HG02981 (cell line): ENCODE measurements at regions not wholly inside any gene's neighbourhood (a gene's known extent, or its start where the extent isn't known, plus 50 kb on each side); places are given as distances from the start of the nearest gene placed in this dataset.
"Not testable (repeated sequence)": the region's sequence is repeated elsewhere in the genome, so short reads cannot be mapped to it uniquely, and the experiment has no call there.

Experiments
- ATAC-seq: cut with Tn5 transposase; IDR thresholded peaks from one replicate; pipeline ENCODE4 v1.9.1; 2021; ENCODE audit warnings: mild to moderate bottlenecking, moderate library complexity; ENCODE audit not compliant: unreplicated experiment

DNA sequence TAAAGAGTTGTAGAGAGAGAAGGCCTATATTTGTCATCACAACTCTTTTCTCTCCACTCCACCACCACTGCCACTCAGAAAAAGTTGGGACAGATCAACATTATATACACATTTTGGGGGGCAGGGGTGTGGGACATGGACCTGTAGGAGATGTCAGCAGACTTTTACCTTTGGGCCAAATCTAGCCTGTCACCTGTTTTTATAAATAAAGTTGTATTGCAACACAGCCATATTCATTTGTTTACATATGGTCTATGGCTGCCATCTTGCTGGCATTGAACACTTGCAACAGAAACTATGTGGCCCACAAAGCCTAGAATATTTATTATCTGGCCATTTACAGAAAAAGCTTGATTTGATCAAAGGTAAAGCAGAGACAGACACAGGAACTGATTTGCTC, 250.7 kb downstream of the BTG1 start:
- ATAC-seq: no peak

DNA sequence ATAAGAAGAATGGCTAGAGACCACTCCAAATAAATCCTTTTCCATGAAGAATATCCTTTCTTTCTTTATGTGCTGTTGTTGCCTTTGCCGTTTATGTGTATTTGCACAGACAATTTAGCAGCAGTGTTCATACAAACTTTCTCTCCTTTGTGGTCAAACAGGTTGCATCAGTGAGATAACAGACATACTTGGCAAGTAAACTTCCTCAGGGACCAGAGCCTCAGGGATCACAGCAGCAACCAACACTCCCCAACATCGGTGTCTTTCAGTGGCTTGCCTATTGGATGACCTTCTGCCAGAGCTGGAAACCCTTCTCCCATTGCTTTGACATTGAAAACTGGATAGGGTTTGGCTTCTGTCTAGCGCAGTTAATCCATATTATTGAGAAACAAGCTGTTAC, 252.2 kb downstream of the BTG1 start:
- no peak for ATAC-seq

DNA sequence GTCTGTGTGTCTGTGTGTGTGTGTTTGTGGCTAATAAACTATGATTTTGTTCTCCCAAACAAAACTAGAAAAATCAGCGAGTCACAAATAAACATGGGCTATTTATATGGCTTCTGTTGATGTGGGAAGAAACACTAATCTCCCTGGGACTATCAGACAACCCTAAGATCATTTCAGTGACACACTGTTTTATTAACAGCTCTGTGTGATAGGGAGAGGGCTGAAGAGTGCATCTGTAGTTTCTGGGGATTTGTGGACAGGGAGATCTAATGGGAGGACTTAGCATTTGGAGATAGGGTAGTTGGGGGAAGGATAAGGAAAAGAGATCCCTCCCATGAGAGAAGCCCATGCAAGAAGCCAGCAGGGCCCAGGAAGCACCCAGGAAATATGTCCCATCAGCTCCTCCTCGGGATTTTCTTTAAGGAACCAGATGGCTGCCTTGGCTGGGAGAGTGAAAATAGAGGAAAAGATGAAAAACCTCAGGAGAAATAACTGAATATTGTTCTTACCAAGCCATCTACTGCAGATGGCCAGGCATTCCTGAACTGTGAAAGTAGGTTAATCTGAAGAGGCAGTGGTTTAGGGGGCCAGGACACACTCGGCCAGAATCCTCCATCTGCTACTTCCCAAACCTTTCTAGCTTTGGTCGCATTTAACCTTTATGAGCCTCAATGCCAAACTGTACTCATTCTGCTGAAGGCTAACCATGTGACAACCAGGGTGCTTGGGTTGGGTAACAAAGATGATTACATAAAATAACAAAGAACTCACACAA, 253.4 kb downstream of the BTG1 start:
- ATAC-seq: no peak

DNA sequence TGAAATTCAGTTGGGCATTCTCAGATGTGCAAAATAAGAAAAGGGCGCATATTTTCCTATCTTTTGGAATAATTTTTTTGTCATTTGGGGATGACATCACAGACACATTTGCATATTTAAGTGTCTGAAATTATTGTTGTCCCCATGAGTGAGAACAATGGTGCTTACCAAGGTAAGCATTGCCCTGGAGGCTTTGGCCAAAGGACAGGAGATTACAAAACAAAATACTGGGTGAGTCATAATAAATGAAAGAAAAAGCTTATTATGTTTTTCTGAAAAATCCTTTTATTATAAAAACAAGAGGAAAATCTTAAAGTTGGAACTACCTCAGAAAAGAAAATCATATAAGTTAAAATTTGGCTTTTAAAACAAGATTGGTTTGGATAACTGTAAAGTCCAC, 254.9 kb downstream of the BTG1 start:
- no peak for ATAC-seq

DNA sequence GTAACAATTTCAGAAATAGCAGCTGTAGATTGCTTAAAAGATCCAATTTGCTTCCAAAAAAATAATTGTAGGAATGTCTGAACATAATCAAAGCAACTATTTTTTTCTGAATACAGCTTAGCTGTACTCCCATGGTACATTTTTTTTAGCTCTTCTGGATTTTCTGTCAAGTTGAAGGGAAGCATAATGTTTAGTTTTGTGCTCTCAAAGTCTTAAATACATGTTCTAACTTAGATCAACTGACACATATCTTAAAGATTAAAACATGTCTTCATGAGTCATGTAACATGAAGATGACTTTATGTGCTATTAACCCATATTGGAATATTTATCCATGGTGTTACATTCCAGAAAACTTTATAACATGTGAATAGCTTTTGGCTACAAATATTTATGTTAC, 255.7 kb downstream of the BTG1 start:
- ATAC-seq: no peak

DNA sequence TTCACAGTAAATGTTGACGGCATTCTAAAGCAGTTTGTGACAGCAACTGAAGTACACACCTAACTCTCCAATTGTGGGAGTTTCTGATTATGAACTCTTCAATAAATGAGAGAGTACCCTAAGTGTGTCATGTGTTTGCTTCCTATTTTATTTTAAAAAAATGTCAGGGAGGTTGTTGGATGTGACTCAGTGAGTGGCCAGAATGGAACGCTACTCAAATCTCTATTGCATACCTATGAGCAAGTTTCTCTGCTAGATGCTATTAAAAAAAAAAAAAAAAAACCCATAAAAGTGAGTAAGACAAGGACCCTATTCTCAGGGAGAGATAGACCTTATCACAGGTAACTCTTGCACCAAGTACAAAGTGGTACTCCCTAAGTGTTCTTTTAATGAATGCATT, 256.6 kb downstream of the BTG1 start:
- ATAC-seq: no peak

DNA sequence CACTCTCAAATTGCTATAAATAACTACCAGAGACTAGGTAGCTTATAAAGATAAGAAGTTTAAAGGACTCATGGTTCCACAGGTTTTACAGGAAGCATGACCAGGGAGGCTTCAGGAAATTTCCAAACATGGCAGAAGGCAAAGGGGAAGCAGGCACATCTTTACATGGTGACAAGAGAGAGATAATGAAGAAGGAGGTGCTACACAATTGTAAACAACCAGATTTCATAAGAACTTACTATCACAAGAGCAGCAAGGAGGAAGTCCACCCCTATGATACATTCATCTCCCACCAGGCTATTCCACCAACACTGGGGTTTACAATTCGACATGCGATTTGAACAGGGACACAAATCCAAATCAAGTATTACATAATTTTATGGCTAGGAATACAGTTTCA, 257.7 kb downstream of the BTG1 start:
- ATAC-seq: no peak

DNA sequence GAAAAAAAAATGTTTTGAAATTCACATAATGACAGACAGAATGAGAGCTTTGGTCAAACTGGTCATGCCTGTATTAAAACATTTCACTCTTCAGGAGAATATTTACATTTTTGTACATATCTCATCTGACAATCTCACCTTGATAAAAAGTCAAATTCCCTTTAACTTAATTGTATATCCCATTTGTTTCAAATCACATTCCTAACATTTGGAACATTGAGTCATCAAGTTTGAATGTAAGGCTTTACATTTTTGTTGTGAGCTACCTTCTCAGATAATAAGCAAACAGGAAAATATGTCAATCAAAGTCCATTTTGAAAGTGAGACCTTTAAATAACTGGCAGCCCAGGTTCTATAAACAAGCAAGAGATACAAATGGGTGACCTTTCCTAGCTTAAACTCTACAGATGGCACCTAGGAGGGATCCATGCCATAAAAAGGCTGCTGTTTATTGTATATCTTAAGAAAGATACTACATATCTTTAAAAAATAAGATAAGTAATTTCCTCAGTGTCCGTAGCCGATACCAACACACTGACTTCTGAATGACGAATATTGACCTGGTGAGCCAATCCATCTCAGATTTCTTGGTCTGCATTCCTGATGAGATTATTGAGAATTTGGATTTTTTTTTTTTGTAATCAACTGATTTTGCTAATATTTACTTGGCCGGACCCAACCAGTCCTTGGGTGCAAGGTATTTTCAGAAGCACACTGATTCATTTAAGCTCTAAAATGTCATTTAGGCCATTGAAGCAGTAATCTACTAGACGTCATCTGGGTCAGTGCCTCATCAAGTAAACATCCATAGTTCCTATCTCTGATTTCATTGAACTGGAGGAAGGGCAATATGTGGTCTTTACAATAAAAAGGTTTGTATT, 259.6 kb downstream of the BTG1 start:
- no peak for ATAC-seq

DNA sequence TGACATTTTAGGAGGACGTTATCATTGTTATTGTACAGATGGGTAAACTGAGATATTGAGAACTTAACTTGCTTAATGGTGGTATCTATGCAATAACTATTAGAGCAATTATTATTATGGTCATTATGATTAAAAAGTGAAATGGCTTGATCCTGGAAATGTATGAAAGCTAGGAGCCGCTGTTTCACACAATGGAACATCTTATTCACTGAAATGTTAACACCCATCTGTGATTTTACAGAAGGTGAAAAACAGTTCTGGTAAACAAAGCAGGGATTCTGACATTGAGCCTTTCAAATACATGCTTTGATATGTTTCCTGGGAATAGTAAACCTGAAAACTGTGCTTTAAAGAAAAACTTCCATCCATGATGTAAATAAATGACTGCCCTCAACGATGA, 261.4 kb downstream of the BTG1 start:
- ATAC-seq: no peak

DNA sequence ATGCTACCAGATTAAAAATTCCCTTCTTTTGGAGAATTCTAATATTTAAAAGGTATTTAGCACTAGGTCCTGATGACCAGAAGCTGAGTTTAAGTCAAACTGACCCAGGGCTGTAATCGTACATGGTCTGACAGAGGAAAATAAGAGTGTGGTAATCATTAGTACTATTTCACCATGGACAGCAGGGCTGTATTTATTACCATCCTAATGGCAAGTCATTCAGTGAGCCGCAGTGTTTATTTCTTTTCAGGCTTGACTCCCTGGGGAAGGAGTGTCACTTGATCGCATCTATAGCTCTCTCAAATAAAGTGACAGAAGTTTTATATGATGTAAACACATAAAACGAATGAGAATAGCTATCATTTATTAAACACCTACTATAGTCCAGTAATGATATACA, 261.8 kb downstream of the BTG1 start:
- ATAC-seq: no peak

DNA sequence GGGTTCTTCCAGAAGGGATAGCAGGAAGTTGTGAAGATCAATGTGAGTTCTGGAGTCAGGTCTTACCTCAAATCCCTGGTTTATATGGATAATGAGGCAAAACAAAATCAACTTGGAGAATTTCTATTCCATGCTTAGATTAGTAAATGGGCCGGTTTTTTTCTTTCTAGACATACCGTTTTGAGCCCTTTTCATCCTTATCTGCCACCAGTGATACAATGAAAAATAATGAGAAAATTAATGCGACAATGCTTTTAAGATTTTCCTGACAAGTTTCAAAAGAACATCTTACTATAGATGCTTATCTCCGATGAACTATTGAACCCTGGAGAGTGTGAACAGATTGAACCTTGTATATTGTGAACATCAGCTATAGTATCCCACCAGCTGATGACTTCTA, 262.7 kb downstream of the BTG1 start:
- ATAC-seq: no peak

DNA sequence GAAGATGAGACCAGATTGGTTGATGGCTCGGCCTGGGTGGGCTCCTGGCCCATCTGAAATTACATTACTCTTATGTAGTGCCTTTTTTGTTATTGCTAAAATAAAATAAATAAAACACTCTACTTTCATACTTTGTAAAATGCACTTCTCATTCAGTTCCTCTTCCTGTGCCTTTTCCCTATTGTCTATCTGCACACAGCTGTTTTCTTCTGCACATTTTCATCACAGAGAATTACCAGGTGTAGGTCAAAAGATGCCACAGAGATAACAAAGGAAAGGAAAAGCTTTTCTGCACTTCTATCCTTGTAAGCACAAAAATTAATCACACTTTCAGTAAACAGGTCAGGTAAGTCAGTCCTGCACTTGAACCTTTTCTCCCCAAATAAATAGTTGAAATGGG, 265.1 kb downstream of the BTG1 start:
- no peak for ATAC-seq

DNA sequence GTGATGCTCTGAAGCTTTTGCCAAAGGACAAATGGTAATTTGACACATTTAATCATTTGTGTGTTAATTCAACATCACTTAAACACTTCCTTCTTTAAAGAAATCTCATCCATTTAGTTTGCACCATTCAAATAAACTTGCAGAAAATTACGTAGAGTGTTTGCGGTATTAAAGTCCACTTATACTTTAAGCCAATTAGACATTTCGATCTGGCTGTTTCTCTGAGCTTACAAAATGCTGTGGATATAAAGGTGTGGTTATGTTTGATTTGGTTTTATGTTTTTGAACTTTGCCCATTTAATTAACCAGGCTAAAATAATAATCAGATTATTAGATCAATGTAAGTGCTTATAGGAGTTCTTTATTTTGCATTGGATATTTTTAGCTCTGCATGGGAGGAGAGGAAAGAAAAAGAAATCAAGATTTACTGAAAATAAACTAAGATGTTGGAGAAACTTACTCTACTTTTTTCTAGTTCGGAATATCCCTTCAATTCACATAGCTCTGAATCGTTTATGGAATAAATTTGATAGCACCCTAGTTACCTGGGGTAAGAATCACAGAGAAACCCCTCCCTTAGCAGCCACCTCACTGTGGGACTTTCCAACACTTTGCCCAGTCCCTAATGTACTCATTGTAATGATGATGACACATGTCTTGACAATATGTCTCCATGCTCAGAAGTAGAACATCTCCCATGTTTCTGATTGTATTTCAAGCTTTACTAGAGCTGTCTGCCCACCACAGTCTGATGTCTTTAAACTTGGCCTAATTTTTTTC, 268.0 kb downstream of the BTG1 start:
- ATAC-seq: peak; percentile 40

DNA sequence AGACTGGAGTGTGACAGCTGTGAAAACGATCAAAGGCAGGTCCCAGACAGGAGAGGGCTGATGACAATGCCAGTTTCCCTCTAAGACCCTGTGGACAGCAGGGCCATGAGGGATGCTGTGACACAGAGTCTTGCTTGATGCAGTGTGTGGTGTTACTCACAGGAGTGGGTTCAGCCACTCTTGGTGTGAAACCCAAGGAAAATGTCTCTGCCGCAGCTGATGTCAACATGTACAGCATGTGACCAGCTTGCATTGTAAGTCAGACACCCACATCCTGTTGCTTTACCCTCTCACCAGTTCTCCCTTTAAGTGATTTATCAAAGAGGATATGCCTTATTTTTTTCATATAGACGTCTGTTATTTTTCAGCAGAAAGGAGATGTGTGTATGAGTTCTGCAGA, 268.6 kb downstream of the BTG1 start:
- ATAC-seq: peak; percentile 81

DNA sequence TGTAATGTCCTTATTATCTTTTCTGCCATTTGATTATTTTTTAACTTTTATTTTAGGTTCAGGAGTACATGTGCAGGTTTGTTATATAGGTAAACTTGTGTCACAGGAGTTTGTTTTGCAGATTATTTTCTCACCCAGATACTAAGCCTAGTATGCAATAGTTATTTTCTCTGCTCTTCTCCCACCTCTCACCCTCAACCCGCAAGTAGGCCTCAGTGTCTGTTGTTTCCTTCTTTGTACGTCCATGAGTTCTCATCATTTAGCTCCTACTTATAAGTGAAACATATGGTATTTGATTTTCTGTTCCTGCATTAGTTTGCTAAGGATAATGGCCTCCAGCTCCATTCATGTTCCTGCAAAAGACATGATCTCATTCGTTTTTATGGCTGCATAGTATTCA, 270.0 kb downstream of the BTG1 start:
- not testable (repeated sequence) for ATAC-seq

DNA sequence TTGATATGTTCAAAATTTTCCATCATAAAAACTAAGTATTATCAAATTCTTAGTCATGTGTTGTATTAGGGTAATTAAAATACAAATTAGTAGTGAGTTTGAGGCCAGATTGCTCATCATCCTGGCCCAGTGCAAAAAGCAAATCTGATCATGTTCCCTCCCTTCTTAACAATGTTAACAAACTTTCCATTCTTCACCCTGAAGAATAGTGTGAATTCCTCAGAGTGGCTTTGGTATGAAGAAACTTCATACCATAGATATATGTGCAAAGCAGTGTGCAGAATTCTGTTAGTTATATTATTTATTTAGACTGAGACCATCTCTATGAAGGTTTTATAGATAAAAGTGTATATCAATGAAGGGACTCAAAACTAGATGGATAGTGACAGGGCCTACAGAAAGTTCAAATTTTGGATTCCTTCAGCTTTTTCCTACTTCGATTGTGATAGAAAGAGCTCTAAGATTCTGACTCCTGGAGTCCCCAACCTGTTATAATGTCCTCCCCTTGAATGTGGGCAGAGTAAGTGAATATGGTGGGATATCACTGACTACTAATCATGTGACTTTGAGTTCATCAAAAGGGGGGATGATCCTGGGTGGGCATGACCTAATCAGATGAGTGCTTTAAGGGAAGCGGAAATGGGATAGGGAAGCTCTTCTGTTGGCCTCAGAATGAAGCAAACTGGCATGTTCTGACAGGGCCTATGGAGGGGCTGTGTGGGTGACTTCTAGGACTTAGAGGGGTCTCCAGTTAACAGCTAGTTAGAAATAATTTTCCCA, 271.4 kb downstream of the BTG1 start:
- ATAC-seq: no peak

DNA sequence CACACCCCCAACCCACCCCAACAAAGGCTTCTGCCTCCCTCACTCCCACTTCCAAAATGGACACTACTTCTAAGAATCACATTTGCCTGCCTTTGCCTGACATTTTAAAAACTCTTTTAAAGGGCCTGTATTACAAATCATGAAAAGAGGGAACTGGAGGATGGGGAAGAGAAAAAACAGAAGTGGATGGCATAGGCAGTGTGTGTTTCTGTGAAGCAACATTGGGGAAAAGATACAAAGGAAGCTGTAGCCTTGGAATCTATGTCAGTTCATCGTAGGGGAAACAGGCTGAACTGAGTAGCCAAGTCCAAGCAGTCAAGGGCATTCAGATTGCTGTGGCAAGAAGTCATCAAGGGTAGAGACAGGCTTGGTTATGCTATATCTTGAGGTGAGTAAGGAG, 273.9 kb downstream of the BTG1 start:
- no peak for ATAC-seq

DNA sequence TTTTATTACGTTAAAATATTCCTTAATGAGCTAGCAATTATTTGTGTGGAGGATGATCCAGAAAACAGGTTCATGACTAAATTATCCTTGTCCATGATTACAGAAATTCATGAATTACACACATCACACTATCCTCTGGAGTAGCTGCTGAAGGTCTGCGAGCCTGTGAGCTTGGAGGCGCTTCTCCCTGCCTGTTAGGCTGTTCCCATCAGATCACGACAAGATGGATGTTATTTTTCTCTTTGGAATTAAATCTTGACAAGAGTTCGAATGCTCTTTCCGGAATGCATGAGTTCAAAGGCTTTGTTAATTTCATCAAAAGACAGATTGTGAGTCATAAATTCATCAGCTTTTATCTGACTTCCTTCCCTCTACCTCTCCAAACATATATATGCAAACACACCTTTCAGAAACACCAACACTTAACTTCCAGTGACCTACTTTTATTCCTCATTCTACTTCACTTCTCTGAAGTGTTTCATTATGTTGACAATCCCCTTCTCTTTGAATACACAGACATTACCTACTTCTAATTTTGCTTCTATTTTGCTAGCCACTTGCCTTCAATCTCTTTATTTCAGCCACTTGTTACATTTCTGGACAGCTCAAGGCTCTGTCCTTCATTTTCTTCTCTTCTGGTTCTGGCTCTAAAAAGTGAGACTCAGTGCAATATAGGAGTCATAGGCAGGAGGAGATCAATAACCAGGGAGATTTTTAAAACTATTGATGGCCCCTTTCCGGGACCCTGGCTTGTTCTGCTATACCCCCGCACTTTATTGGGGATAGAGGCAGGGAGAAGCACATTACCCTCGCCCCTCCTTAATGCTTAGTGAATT, 274.6 kb downstream of the BTG1 start:
- no peak for ATAC-seq

DNA sequence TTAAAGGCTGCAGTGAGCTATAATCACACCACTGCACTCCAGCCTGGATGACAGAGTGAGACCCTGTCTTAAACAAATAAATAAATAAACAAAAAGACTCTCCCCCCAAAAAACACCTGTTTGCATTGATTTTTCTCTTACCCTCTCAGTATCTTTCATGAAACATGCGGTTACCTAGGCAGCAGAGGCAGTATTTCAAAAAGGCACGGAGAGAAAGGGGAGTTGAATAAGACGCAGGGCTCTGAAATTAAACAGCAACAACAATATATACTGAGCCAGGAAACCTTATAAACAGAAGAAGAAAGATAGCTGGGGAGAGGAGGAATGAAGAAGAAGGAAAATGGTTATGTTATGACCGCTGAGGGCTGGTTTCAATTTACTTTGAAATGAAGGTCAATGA, 277.6 kb downstream of the BTG1 start:
- no peak for ATAC-seq

DNA sequence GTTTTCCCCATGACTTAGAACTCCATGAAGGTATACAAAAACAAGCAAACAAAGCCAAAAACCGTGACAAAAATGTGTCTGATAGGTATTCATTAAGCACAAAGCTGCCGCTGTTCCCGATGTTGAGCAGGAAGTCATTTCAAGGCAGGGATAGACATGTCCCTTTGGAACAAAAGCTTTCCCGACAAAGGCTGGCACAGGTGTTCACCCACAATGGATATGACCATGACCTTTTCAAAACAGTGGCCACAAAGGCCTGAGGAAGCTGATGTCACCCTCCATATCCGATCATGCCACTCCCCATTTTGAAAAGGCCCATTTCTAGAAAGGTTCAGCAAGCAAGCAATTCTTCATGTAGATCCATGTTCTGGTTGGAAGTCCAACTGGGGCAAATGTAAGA, 279.1 kb downstream of the BTG1 start:
- ATAC-seq: no peak
